GM20000 (cell line): ENCODE measurements at regions not wholly inside any gene's neighbourhood (a gene's known extent, or its start where the extent isn't known, plus 50 kb on each side); places are given as distances from the start of the nearest gene placed in this dataset.

Experiments
- DNase-seq: peaks from one replicate; pipeline ENCODE4 v3.0.0; 2012; ENCODE audit warnings: low spot score
- TF ChIP-seq, protein P1 (sequence below): IDR thresholded peaks from 2 replicates; pipeline ENCODE4 v1.5.1; 2012; ENCODE audit warnings: mild to moderate bottlenecking, control low read depth; ENCODE audit errors: extremely low read depth, missing control alignments

DNA sequence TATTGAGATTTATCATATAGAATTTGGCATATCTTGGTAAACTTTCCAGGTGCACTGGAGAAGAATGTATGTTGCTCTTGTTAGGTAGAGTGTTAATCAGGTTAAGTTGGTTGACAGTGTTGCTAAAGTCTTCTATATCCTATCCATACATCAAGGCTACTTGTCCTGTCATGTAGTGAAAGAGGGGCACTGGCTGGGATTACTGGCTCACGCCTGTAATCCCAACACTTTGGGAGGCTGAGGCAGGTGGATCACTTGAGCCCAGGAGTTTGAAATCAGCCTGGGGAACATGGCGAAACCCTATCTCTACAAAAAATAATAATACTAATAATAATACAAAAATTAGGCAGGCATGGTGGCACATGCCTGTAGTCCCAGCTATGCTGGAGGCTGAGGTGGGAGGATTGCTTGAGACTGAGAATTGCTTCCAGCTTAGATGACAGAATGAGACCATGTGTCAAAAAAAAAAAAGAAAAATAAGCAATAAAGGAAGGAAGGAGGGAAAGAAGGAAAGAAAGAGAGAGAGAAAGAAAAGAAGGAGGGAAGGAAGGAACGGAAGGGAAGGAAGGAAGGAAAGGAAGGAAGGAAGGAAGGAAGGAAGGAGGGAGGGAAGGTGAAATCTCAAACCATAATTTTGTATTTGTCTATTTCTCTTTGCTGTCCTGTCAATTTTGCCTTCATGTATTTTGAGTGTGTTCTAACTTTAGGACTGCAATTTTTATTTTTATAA is 57.4 kb upstream of the IQSEC1 start:
- DNase-seq: no peak
- TF ChIP-seq, protein P1, sequence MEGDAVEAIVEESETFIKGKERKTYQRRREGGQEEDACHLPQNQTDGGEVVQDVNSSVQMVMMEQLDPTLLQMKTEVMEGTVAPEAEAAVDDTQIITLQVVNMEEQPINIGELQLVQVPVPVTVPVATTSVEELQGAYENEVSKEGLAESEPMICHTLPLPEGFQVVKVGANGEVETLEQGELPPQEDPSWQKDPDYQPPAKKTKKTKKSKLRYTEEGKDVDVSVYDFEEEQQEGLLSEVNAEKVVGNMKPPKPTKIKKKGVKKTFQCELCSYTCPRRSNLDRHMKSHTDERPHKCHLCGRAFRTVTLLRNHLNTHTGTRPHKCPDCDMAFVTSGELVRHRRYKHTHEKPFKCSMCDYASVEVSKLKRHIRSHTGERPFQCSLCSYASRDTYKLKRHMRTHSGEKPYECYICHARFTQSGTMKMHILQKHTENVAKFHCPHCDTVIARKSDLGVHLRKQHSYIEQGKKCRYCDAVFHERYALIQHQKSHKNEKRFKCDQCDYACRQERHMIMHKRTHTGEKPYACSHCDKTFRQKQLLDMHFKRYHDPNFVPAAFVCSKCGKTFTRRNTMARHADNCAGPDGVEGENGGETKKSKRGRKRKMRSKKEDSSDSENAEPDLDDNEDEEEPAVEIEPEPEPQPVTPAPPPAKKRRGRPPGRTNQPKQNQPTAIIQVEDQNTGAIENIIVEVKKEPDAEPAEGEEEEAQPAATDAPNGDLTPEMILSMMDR: no peak

DNA sequence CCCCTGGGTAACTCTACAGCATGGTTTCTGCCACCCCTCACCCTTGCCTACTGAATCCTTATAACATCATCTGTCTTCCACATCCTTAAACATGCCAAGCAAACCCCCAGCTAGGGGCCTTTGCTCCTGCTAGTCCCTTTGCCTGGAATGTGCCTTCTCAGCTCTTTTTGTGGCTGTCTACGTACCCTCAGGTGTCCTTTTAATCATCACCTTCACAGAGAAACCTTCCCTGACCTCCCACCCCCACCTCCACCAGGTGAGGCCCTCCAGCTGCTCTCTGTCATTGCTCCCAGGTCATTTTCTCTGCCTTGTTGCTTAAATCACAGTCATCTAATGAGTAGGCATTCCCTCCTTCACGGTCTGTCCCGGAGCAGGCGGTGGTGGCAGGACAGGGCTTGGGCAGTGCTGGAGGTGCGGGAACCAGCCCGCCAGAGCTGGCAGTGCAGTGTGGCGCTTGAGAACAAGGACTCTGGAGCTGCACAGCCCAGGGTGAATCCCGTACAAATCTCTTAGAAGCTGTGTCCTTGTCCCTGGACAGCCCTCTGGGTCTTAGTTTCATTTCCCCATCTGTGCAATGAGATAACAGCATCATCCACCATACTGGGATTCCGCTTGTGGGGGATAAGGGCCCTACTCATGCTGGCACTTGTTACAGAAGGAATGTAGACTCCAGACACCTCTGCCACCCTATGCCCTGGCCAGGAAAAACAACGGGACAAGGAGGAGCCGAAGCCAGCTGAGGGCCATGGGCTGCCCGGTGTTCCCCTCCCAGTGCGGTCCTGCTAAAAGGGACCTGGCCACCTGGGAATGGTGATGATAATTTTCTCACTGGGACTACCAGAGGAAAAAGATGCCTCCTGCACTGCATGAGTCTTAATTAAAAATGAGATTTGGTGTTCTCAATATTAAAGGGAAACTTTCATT is 52.1 kb upstream of the IQSEC1 start:
- no peak for DNase-seq
- TF ChIP-seq, protein P1: no peak

DNA sequence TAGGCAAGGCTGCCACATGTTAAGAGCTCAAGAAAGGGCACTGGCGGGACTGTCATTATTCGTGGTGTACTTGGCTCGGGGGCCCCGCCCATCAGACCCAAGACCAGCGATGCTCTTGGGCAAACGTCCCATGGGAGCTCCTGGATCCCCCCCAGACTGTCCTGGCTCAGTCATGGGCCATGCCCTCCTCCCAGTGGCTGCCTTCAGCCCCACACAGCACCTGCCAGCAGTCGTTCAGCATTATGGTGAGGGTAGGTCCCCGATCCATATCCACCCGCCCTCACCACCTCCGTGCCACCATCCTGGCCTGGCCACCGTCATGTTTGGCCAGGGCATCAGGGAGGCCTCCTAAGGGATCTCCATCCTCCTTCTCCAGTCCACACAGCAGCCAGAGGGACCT is 51.4 kb upstream of the IQSEC1 start:
- TF ChIP-seq, protein P1: no peak
- DNase-seq: no peak

DNA sequence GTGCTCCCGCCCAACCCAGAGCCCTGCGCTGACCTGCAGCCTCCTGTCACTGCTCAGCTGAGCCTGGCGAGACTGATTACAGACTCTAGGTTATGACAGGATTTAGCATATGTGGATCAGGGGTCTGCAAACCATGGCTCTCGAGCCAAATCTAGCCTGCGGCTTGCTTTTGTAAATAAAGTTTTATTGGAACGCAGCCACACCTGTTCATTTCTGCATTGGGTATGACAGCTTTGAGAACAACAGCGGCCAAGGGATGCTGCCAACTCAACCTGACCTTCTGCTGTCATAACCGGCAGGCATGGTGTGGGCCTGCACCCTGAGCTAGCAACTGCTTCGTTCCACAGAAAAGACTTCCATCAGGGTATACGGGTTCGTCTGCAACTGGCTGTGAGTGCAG is 50.5 kb upstream of the IQSEC1 start:
- TF ChIP-seq, protein P1: no peak

DNA sequence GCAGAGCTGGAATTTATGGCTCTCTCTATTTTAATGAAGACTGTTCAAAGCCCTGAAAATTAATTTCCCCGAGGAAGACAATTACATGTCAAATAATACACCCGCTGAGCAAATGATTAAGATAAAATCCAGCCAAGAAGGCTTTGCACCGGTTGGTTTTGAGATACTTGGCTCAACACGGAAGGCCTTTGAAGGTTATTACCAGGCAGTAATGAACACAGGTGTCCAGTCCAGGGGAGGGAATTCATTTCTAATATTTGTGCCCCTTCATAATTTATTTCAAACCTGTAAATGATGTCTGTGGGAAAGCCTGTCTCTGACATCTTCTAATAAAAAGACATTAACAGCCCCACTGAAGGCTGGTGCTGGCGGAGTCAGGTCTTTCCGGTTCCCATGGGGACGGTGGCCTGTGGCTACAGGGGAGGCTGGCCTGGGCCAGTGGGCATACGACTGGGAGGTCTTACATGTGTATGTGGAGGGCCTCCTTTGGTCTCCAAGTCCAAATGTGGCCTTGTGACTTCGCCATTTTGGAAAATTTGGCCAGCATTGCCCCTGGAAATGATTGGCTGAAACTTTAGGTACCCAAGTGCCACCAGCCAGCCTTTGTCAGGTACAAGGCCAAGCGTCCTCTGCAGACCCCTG is 49.9 kb upstream of the IQSEC1 start:
- TF ChIP-seq, protein P1: no peak
- no peak for DNase-seq

More for the DNA sequence above, 50.5 kb upstream of the IQSEC1 start:
- DNase-seq: no peak
